GM12878 (cell line): ENCODE measurements at regions not wholly inside any gene's neighbourhood (a gene's known extent, or its start where the extent isn't known, plus 50 kb on each side); places are given as distances from the start of the nearest gene placed in this dataset.

Source experiments
- ATAC-seq: fragments of 200-7000 bp; cut with Tn5 transposase; 3 replicates; pipeline ENCODE4 v1.9.1; 2020; ENCODE audit warnings: mild to moderate bottlenecking, moderate library complexity
- BruUV-seq: library from RNA; stranded (reverse); fragments of 400-500 nt; replicated peaks from 2 replicates; lab custom pipeline; 2021; lab: Mats Ljungman, UMichigan
- CTCF ChIA-PET: fragments of 300-600 bp; sonication (Branson Sonifier 250); formaldehyde crosslinking; extraction: SDS; loops from one replicate; lab custom pipeline; 2021; ENCODE audit warnings: inconsistent platforms; lab: Yijun Ruan, JAX
- POLR2A ChIA-PET: fragments of 350-600 bp; formaldehyde crosslinking; extraction: SDS; loops from one replicate; lab custom pipeline; 2021; ENCODE audit warnings: inconsistent platforms; lab: Charles Lee
- RAD21 ChIA-PET: fragments of 300-600 bp; sonication (Branson Sonifier 250); formaldehyde crosslinking; loops from one replicate; lab custom pipeline; 2023; ENCODE audit warnings: antibody characterized with exemption; ENCODE audit not compliant: unreplicated experiment; lab: Charles Lee
- SMC1A ChIA-PET: fragments of 300-600 bp; sonication (Branson Sonifier 250); formaldehyde crosslinking; loops from one replicate; lab custom pipeline; 2023; ENCODE audit not compliant: unreplicated experiment, uncharacterized antibody; lab: Charles Lee
- DNase-seq: peaks from one replicate; pipeline ENCODE4 v3.0.0-alpha.2; 2011; ENCODE audit warnings: low read depth, low spot score
- FAIRE-seq: peaks from 3 replicates; lab custom pipeline; 2011; peaks lifted over from hg19 to GRCh38; lab: Jason Lieb, UNC
- H2AFZ ChIP-seq: 2 replicates; pipeline ENCODE4 v1.6.0; 2011; ENCODE audit warnings: low read depth, low read length, control low read depth; ENCODE audit not compliant: control insufficient read depth
- H3K27ac ChIP-seq: 2 replicates; pipeline ENCODE4 v1.5.1; 2011; ENCODE audit warnings: control low read depth; ENCODE audit not compliant: control insufficient read depth, insufficient read depth
- H3K27me3 ChIP-seq, 2 experiments: replicated peaks in 1 of 2; 2 replicates each; pipeline versions ENCODE4 v1.6.0 to v1.6.1; 2011; ENCODE audit warnings: low read length in 1 of 2; ENCODE audit not compliant: control insufficient read depth in 2 of 2, insufficient read depth in 2 of 2
- H3K36me3 ChIP-seq, 2 experiments: 2 replicates each; pipeline ENCODE4 v1.5.1; 2011; ENCODE audit warnings: low read length in 1 of 2; ENCODE audit not compliant: control insufficient read depth in 2 of 2, insufficient read depth in 2 of 2
- H3K4me1 ChIP-seq: 2 replicates; pipeline ENCODE4 v1.6.1; 2011; ENCODE audit warnings: mild to moderate bottlenecking, low read length, moderate library complexity, mixed read lengths; ENCODE audit not compliant: control insufficient read depth, insufficient read depth
- H3K4me2 ChIP-seq: 2 replicates; pipeline ENCODE4 v1.6.0; 2011; ENCODE audit warnings: control low read depth; ENCODE audit not compliant: control insufficient read depth, insufficient read depth
- H3K4me3 ChIP-seq: fragments of 200-600 bp; sonication (generic); 2 replicates; pipeline ENCODE4 v1.5.1; 2016
- H3K79me2 ChIP-seq: 2 replicates; pipeline ENCODE4 v1.6.0; 2011; ENCODE audit warnings: low read length; ENCODE audit not compliant: control insufficient read depth, insufficient read depth
- H3K9ac ChIP-seq: 2 replicates; pipeline ENCODE4 v1.8.0; 2011; ENCODE audit warnings: low read length, control low read depth, mixed read lengths; ENCODE audit not compliant: control insufficient read depth, insufficient read depth
- H3K9me3 ChIP-seq: replicated peaks from 3 replicates; pipeline ENCODE4 v1.5.1; 2011; ENCODE audit warnings: mild to moderate bottlenecking, low read length; ENCODE audit not compliant: control insufficient read depth, insufficient read depth
- H4K20me1 ChIP-seq: 2 replicates; pipeline ENCODE4 v1.6.0; 2011; ENCODE audit not compliant: control insufficient read depth, insufficient read depth
- BMI1 ChIP-seq: fragments of 450-650 bp; IDR thresholded peaks from 2 replicates; pipeline ENCODE4 v1.6.1; 2016; ENCODE audit warnings: mild to moderate bottlenecking, moderate library complexity, borderline replicate concordance
- CBFB ChIP-seq: IDR thresholded peaks from 2 replicates; pipeline ENCODE4 v1.6.1; 2016; ENCODE audit warnings: antibody characterized with exemption, low read depth
- CTCF ChIP-seq, 3 experiments: IDR thresholded peaks in 2 of 3; conservative IDR thresholded peaks in 1 of 3; 2 replicates each; pipeline ENCODE4 v1.5.1; 2011; ENCODE audit warnings: low read depth in 3 of 3, low read length in 3 of 3, mild to moderate bottlenecking in 3 of 3, control low read depth in 2 of 3, moderate library complexity in 2 of 3, inconsistent platforms in 1 of 3, mixed read lengths in 1 of 3; ENCODE audit not compliant: control insufficient read depth in 2 of 3, insufficient read depth in 1 of 3; ENCODE audit errors: extremely low read depth in 1 of 3
- MYB ChIP-seq: fragments of 150-350 bp; IDR thresholded peaks from 2 replicates; pipeline ENCODE4 v1.6.1; 2014; ENCODE audit warnings: mild to moderate bottlenecking, low read depth, low read length, borderline replicate concordance
- PML ChIP-seq: IDR thresholded peaks from 2 replicates; pipeline ENCODE4 v1.6.1; 2012; ENCODE audit warnings: low read length, inconsistent platforms
- WGBS: methylation state at CpG from one replicate; pipeline ENCODE4 v1.1.6; 2016; ENCODE audit warnings: low lambda C conversion rate; ENCODE audit not compliant: insufficient replicate concordance, insufficient coverage; ENCODE audit errors: missing lambda C conversion rate; 5-methylcytosine and 5-hydroxymethylcytosine counted together
- in situ Hi-C: fragments of 300-500 bp; cut with MboI; formaldehyde crosslinking; loops from 9 replicates; pipeline ENCODE4 v1.14.3; 2018; ENCODE audit warnings: mixed read lengths
- intact Hi-C: fragments of 100-400 bp; cut with micrococcal nuclease; formaldehyde crosslinking; loops from one replicate; pipeline ENCODE4 v1.14.2; 2022; ENCODE audit not compliant: unreplicated experiment

DNA sequence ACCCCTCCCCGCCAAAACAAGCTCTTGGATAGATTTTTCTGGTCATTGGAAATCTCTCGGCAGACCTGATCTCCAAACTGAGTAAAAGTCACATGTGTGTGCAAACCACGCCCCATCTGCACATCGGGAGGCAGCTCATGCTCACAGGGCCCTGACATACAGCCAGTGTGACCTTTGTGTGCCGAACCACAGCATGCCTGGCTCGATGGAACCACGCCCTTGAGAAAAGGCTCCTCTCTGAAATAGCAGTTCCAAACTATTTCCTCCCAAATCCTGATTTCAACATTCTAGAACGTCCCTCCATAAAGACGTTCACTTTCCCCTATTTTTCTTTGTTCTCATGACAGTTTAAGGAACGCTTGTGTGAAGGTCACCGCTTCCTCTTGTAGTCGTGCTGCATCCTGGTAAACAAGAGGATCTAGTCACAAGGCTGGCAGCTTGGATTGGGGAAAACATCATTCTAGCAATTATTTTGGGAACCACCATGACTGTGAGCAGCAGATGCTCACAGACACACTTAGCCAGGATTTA is 59.3 kb upstream of the MAP4K4 start:
- no peak for FAIRE-seq
- CTCF ChIA-PET: interaction anchor here (1.0 to 1.6 kb wide), 3 partner anchors 49 to 193 kb away, joined by 3 to 4 read pairs (median 3); no protein-coding TSS in a partner anchor

More for the DNA sequence above, 59.3 kb upstream of the MAP4K4 start:
- Histone ChIP-seq H3K4me3 (no peak overlapping the region), H4K20me1 (no peaks in the 10 kb centered on the region), H3K4me2 (no peak overlapping the region), H3K79me2 (no peaks in the 10 kb centered on the region), H3K27ac (no peak overlapping the region), H3K27me3 (peaks cover 0 to 2% of the 10 kb centered on the region in 2 experiments; a peak in 1 of 4 replicates), H2AFZ (no peak overlapping the region), H3K9ac (no peak overlapping the region), H3K9me3 (no peaks in the 10 kb centered on the region), H3K36me3 (no peaks in the 10 kb centered on the region), H3K4me1 (no peaks in the 10 kb centered on the region)
- DNase-seq (no peak), ATAC-seq (no peak)
- ChIA-PET SMC1A (interaction anchor here (0.7 kb wide), 1 partner anchor 95 kb away, joined by 3 read pairs; no protein-coding TSS in a partner anchor), POLR2A (interaction anchor here (0.5 kb wide), 1 partner anchor 26 kb away, joined by 3 read pairs; no protein-coding TSS in a partner anchor), RAD21 (no interaction called here)
- BruUV-seq: no TSS peak
- in situ Hi-C loops (no loop called here), intact Hi-C loops (no loop called here)
- TF ChIP-seq CTCF (IDR thresholded peaks at IDR 0.05 in 2 of 3, conservative IDR thresholded peaks at IDR 0.05 in 1 of 3; ENCODE audit: control insufficient read depth in 2 of 3, extremely low read depth in 1 of 3, insufficient read depth in 1 of 3, low read depth in 3 of 3, low read length in 3 of 3) (no peak), CBFB (no peak), BMI1 (no peak), PML (no peak), MYB (no peak)
- WGBS: 28% methylated on average over 12 of the region's 12 CpGs
